ENCODE measurements at regions not wholly inside any gene's neighbourhood (a gene's known extent, or its start where the extent isn't known, plus 50 kb on each side); places are given as distances from the start of the nearest gene placed in this dataset.

DNA sequence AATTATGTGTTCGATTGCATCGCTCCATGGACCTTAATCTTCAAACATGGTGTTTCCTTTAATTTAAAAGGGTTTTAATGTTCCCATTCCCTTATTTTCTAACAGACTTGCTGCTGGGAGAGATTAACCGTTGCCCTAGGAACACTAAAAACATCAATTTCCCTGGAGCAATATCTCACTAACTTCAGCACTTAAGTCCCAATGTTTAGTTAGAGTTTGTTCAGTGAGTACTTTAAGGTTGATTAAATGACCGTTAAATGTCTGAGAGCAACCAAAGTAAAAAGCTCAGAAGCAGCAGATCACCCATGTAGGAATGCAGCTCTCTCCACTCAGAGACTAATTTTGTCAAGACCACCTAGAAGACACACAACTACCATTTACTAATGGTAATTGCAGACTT is 111.2 kb upstream of the PDE5A start:
- Mint-ChIP-seq H3K4me3 (no peak overlapping the region), H3K9me3 (no peaks in the 10 kb centered on the region), H3K4me1 (ENCODE audit: unreplicated experiment) (peaks cover 27% of the 10 kb centered on the region), H3K36me3 (no peaks in the 10 kb centered on the region), H3K27me3 (no peaks in the 10 kb centered on the region), H3K27ac (no peak overlapping the region)
- DNase-seq (ENCODE audit: extremely low spot score, unreplicated experiment): no peak
- TF ChIP-seq, protein P1, sequence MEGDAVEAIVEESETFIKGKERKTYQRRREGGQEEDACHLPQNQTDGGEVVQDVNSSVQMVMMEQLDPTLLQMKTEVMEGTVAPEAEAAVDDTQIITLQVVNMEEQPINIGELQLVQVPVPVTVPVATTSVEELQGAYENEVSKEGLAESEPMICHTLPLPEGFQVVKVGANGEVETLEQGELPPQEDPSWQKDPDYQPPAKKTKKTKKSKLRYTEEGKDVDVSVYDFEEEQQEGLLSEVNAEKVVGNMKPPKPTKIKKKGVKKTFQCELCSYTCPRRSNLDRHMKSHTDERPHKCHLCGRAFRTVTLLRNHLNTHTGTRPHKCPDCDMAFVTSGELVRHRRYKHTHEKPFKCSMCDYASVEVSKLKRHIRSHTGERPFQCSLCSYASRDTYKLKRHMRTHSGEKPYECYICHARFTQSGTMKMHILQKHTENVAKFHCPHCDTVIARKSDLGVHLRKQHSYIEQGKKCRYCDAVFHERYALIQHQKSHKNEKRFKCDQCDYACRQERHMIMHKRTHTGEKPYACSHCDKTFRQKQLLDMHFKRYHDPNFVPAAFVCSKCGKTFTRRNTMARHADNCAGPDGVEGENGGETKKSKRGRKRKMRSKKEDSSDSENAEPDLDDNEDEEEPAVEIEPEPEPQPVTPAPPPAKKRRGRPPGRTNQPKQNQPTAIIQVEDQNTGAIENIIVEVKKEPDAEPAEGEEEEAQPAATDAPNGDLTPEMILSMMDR (conservative IDR thresholded peaks at IDR 0.05): no peak

DNA sequence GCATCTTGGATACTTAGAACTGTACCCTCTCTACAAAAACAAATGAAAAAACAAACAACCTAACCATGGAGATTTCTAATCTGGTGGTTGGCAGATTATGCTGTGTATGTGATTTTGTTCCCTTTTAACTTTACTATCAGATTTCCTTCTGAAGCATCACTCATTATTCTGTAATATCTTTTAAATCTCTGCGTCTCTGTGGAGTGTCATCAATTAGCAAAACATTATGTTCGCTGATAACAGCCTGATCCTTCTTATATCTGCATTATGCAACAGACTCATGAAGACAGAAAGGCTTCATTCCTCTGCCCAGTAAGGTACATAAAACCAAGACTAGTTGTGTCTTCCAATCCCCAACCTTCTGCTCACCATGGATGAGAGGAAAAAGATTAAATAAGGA is 110.3 kb upstream of the PDE5A start:
- TF ChIP-seq, protein P1 (conservative IDR thresholded peaks at IDR 0.05): no peak
- DNase-seq (ENCODE audit: extremely low spot score, unreplicated experiment): no peak
- Mint-ChIP-seq H3K36me3 (no peaks in the 10 kb centered on the region), H3K9me3 (peaks cover 1% of the 10 kb centered on the region), H3K27ac (no peak overlapping the region), H3K4me1 (ENCODE audit: unreplicated experiment) (peaks cover 28% of the 10 kb centered on the region), H3K4me3 (no peak overlapping the region), H3K27me3 (no peaks in the 10 kb centered on the region)

DNA sequence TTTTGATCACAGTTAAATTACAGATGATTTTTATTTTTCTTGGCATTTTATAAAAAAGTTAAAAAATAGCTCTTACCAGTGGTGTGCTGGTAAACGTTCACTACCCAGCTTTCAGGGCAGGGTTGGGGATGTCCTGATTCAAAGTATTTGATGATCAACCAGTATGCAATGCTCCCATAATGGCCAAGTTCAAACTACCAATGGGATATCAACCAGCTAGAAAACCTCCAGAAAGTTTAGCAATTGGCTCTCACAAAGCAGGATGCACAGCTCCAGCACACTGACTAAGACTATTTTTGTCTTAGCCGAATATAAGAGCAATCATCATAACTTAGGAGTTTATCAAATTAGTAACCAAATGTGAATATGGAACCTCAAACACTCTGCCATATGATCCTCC is 108.0 kb upstream of the PDE5A start:
- H3K4me1 Mint-ChIP-seq (ENCODE audit: unreplicated experiment): peaks cover 30% of the 10 kb centered on the region
- TF ChIP-seq, protein P1 (conservative IDR thresholded peaks at IDR 0.05): no peak
- peaks cover 14% of the 10 kb centered on the region for H3K9me3 Mint-ChIP-seq
- H3K27me3 Mint-ChIP-seq: no peaks in the 10 kb centered on the region
- DNase-seq (ENCODE audit: extremely low spot score, unreplicated experiment): no peak
- H3K27ac Mint-ChIP-seq: no peak overlapping the region
- H3K36me3 Mint-ChIP-seq: no peaks in the 10 kb centered on the region
- no peak overlapping the region for H3K4me3 Mint-ChIP-seq

DNA sequence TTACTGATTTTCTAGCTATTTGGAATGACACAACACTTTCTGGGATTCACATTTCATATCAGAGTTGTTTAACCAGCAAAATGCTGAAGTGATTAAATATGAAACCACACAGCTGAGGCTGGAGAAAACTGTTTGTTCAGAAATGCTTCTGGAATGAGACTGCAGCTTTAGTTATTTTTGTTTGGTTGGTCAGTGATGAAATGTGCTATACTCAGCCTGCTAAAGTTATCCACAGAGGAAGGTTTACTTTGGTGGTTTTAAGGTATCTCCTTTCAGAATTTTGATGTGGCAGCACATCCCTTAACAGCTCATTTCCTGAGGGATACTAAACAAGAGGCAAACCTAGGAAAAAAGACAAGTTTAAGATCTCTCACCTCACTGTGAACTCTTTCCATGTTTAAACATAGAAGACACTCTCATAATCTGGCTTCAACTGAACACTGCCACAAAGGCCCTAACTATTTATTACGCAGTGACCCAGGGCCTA is 106.6 kb upstream of the PDE5A start:
- no peak for DNase-seq (ENCODE audit: extremely low spot score, unreplicated experiment)
- no peaks in the 10 kb centered on the region for H3K36me3 Mint-ChIP-seq
- H3K27me3 Mint-ChIP-seq: no peaks in the 10 kb centered on the region
- TF ChIP-seq, protein P1 (conservative IDR thresholded peaks at IDR 0.05): no peak
- no peak overlapping the region for H3K4me3 Mint-ChIP-seq
- H3K4me1 Mint-ChIP-seq (ENCODE audit: unreplicated experiment): peaks cover 35% of the 10 kb centered on the region
- peaks cover 14% of the 10 kb centered on the region for H3K9me3 Mint-ChIP-seq
- no peak overlapping the region for H3K27ac Mint-ChIP-seq

DNA sequence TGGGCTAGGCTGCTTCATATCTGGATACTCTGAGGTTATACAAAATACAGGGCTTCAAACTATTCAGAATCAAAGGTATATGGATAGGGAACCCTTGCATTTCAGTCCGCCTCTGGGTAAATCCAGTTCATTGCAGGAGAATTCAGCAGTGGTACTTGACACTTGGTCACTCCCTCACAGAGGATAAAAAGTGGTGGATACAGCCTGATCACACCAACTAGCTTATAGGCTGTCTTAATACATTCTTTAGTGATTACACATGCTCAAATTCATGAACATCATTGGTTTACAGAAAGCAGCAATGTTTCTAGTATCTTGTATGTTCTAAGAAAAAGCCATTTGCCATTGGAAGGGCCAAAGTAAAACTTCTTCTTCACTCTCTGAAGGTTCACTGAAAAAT is 104.8 kb upstream of the PDE5A start:
- H3K4me3 Mint-ChIP-seq: no peak overlapping the region
- no peak for DNase-seq (ENCODE audit: extremely low spot score, unreplicated experiment)
- H3K4me1 Mint-ChIP-seq (ENCODE audit: unreplicated experiment): peaks cover 31% of the 10 kb centered on the region
- H3K27me3 Mint-ChIP-seq: no peaks in the 10 kb centered on the region
- peaks cover 5% of the 10 kb centered on the region for H3K36me3 Mint-ChIP-seq
- TF ChIP-seq, protein P1 (conservative IDR thresholded peaks at IDR 0.05): no peak
- no peak overlapping the region for H3K27ac Mint-ChIP-seq
- peaks cover 22% of the 10 kb centered on the region for H3K9me3 Mint-ChIP-seq

DNA sequence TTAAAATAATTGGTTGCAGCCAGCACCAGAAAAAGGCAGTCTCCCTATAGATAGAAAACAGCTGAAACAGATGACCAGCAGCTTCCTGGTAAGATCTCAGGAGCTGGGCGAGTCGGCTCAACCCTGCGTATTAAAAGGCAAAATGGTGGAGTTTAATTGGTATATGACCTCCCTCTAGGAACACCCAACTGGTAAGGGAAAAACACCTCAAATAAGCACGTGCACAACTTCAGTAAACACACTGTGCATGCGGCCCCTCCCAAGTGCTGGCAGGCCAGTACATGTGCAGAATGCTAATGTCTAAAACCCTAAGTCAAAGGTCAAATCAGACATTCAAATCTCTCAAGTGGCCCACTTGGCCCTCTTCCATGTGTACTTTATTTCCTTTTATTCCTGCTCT is 103.2 kb upstream of the PDE5A start:
- DNase-seq (ENCODE audit: extremely low spot score, unreplicated experiment): no peak
- no peak overlapping the region for H3K4me3 Mint-ChIP-seq
- peaks cover 33% of the 10 kb centered on the region for H3K4me1 Mint-ChIP-seq (ENCODE audit: unreplicated experiment)
- H3K36me3 Mint-ChIP-seq: peaks cover 8% of the 10 kb centered on the region
- no peak overlapping the region for H3K27ac Mint-ChIP-seq
- H3K9me3 Mint-ChIP-seq: peaks cover 29% of the 10 kb centered on the region
- TF ChIP-seq, protein P1 (conservative IDR thresholded peaks at IDR 0.05): no peak
- no peaks in the 10 kb centered on the region for H3K27me3 Mint-ChIP-seq

Data from type B pancreatic cell (in vitro differentiated cells).